ENCODE measurements at regions not wholly inside any gene's neighbourhood (a gene's known extent, or its start where the extent isn't known, plus 50 kb on each side); places are given as distances from the start of the nearest gene placed in this dataset.

DNA sequence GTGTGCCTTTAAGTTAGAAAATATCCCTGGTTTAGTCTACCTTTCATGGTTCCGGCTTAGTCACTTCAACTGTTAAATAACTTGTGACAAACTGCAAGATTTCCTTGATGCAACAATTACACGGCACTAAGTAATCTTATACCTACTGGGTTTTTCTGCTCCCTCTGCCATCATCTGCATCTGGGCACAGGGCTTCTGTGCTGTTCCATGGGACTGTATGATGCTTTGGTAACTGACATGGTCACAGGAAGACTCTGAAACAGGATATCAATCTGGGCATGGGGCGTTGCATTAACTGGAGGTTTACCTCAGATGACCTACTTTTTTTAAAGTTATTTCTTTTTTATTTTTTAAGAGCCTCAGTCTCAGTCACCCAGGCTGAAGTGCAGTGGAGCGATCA, 365.4 kb downstream of the SS18 start:
- TF ChIP-seq POLR2A (IDR thresholded peaks at IDR 0.05), result no peak
- TF ChIP-seq, protein P1, sequence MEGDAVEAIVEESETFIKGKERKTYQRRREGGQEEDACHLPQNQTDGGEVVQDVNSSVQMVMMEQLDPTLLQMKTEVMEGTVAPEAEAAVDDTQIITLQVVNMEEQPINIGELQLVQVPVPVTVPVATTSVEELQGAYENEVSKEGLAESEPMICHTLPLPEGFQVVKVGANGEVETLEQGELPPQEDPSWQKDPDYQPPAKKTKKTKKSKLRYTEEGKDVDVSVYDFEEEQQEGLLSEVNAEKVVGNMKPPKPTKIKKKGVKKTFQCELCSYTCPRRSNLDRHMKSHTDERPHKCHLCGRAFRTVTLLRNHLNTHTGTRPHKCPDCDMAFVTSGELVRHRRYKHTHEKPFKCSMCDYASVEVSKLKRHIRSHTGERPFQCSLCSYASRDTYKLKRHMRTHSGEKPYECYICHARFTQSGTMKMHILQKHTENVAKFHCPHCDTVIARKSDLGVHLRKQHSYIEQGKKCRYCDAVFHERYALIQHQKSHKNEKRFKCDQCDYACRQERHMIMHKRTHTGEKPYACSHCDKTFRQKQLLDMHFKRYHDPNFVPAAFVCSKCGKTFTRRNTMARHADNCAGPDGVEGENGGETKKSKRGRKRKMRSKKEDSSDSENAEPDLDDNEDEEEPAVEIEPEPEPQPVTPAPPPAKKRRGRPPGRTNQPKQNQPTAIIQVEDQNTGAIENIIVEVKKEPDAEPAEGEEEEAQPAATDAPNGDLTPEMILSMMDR (IDR thresholded peaks at IDR 0.05), result no peak
